ENCODE measurements at regions not wholly inside any gene's neighbourhood (a gene's known extent, or its start where the extent isn't known, plus 50 kb on each side); places are given as distances from the start of the nearest gene placed in this dataset.
"Not testable (repeated sequence)": the region's sequence is repeated elsewhere in the genome, so short reads cannot be mapped to it uniquely, and the experiment has no call there.

- Histone ChIP-seq H3K36me3 (no peaks in the 10 kb centered on the region), H3K27me3 (no peaks in the 10 kb centered on the region), H3K27ac (no peak overlapping the region), H3K4me1 (no peaks in the 10 kb centered on the region), H3K4me3 (no peak overlapping the region), H3K9me3 (no peaks in the 10 kb centered on the region)
- TF ChIP-seq, protein P1, sequence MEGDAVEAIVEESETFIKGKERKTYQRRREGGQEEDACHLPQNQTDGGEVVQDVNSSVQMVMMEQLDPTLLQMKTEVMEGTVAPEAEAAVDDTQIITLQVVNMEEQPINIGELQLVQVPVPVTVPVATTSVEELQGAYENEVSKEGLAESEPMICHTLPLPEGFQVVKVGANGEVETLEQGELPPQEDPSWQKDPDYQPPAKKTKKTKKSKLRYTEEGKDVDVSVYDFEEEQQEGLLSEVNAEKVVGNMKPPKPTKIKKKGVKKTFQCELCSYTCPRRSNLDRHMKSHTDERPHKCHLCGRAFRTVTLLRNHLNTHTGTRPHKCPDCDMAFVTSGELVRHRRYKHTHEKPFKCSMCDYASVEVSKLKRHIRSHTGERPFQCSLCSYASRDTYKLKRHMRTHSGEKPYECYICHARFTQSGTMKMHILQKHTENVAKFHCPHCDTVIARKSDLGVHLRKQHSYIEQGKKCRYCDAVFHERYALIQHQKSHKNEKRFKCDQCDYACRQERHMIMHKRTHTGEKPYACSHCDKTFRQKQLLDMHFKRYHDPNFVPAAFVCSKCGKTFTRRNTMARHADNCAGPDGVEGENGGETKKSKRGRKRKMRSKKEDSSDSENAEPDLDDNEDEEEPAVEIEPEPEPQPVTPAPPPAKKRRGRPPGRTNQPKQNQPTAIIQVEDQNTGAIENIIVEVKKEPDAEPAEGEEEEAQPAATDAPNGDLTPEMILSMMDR (IDR thresholded peaks at IDR 0.05), result no peak
- no peak for TF ChIP-seq POLR2AphosphoS5 (IDR thresholded peaks at IDR 0.05; ENCODE audit: insufficient read depth in 1 of 2, low read depth in 1 of 2)
- no peak for TF ChIP-seq POLR2A (IDR thresholded peaks at IDR 0.05)
- no peak for DNase-seq (ENCODE audit: extremely low spot score in 2 of 2)
- intact Hi-C loops (cut with DNase I), result no loop called here
These were observed 125.3 kb upstream of the TACR3 start for GRCh38 chr4:103845075-103845474.

DNA sequence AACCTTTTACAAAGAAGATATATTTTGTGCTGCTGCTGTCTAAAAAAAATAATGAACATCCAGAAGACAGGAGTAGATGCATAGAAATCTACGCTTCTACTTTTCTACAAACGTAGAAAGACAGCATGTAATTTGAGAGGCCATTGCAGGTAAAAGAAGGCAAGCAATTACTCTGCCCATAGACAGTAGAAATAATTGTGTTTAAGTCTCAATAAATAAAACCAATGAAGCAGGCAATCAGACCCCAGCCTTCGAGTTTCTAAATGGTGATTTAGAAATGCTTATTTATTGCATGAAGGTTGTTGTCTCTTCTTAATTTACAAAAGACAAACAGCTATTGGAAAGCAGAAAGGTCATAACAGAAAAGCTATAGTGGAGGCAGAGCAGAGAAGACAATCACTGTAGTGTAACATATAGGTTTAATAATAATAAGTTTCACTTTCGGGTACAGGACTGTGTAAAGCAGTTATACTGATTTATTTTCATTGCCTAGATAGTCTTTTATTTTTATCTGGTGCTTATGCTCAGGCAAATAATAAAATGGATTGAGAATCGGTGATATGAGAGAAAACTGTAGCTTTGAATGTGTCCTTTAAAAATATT, 123.0 kb upstream of the TACR3 start:
- H3K27ac ChIP-seq, result no peak overlapping the region
- no peaks in the 10 kb centered on the region for H3K4me1 ChIP-seq
- no peaks in the 10 kb centered on the region for H3K36me3 ChIP-seq
- intact Hi-C loops (cut with DNase I), result no loop called here
- no peak overlapping the region for H3K4me3 ChIP-seq
- no peaks in the 10 kb centered on the region for H3K9me3 ChIP-seq
- H3K27me3 ChIP-seq, result no peaks in the 10 kb centered on the region
- TF ChIP-seq POLR2AphosphoS5 (IDR thresholded peaks at IDR 0.05; ENCODE audit: insufficient read depth in 1 of 2, low read depth in 1 of 2) (no peak), POLR2A (IDR thresholded peaks at IDR 0.05) (no peak)
- TF ChIP-seq, protein P1 (IDR thresholded peaks at IDR 0.05), result no peak
- DNase-seq (ENCODE audit: extremely low spot score in 2 of 2), result no peak

- intact Hi-C loops (cut with DNase I), result no loop called here
- Histone ChIP-seq H3K4me1 (no peaks in the 10 kb centered on the region), H3K4me3 (no peak overlapping the region), H3K27ac (no peak overlapping the region), H3K9me3 (no peaks in the 10 kb centered on the region), H3K27me3 (no peaks in the 10 kb centered on the region), H3K36me3 (no peaks in the 10 kb centered on the region)
- DNase-seq (ENCODE audit: extremely low spot score in 2 of 2), result no peak
- TF ChIP-seq, protein P1 (IDR thresholded peaks at IDR 0.05), result no peak
- TF ChIP-seq POLR2A (IDR thresholded peaks at IDR 0.05) (no peak), POLR2AphosphoS5 (IDR thresholded peaks at IDR 0.05; ENCODE audit: insufficient read depth in 1 of 2, low read depth in 1 of 2) (no peak)
These were observed 122.3 kb upstream of the TACR3 start for GRCh38 chr4:103842076-103842475.

DNA sequence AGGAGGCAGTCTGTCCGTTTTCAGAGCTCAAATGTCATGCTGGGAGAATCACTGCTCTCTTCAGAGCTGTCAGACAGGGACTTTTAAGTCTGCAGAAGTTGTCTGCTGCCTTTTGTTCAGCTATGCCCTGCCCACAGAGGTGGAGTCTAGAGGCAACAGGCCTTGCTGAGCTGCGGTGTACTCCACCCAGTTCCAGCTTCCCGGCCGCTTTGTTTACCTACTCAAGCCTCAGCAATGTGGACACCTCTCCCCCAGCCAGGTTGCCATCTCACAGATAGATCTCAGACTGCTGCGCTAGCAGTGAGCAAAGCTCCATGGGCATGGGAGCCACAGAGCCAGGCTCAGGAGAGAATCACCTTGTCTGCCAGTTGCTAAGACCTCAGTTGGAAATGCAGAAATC, 90.5 kb upstream of the TACR3 start:
- H3K27ac ChIP-seq; H3K4me1 ChIP-seq; H3K36me3 ChIP-seq; H3K4me3 ChIP-seq; H3K27me3 ChIP-seq; DNase-seq (ENCODE audit: extremely low spot score in 2 of 2); H3K9me3 ChIP-seq; intact Hi-C loops (cut with DNase I): not testable (repeated sequence)

DNA sequence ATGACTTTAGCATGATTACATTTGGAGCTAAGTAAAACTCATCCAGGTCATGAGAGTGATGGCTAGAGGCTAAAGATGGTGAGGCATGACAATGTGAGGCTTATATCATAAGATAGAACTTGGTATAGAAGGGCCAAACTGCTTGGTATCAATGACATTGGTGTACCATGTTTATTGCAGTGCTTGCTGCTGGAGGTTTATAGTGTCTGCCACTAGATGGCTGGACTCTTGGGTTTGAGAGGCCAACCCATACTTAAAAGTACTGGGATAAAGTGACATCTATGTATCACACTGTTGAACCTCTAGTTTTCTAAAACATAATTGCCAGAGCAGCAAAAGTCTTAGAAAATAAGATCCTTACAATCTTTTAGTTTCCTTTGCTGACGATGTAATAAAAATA, 83.0 kb upstream of the TACR3 start:
- no peak for TF ChIP-seq POLR2A (IDR thresholded peaks at IDR 0.05)
- TF ChIP-seq POLR2AphosphoS5 (IDR thresholded peaks at IDR 0.05; ENCODE audit: insufficient read depth in 1 of 2, low read depth in 1 of 2), result no peak
- TF ChIP-seq, protein P1 (IDR thresholded peaks at IDR 0.05), result no peak
- Histone ChIP-seq H3K27me3 (no peaks in the 10 kb centered on the region), H3K9me3 (no peaks in the 10 kb centered on the region), H3K27ac (no peak overlapping the region), H3K4me1 (no peaks in the 10 kb centered on the region), H3K4me3 (no peak overlapping the region), H3K36me3 (no peaks in the 10 kb centered on the region)
- intact Hi-C loops (cut with DNase I), result no loop called here
- no peak for DNase-seq (ENCODE audit: extremely low spot score in 2 of 2)
